Mesenchymal stem cell (in vitro differentiated cells and primary cell): ENCODE measurements at regions not wholly inside any gene's neighbourhood (a gene's known extent, or its start where the extent isn't known, plus 50 kb on each side); places are given as distances from the start of the nearest gene placed in this dataset.

Experiments
- DNase-seq: peaks from one replicate; pipeline ENCODE4 v3.0.0-alpha.2; 2013
- H2AFZ ChIP-seq: one replicate; pipeline ENCODE4 v1.6.1; 2013; ENCODE audit warnings: low read depth, mild to moderate bottlenecking, control low read depth, inconsistent platforms, low read length, moderate library complexity
- H2AK5ac ChIP-seq: 2 replicates; pipeline ENCODE4 v1.6.1; 2013; ENCODE audit warnings: low read length, moderate library complexity, mild to moderate bottlenecking, inconsistent platforms; ENCODE audit not compliant: severe bottlenecking
- H2BK120ac ChIP-seq: one replicate; pipeline ENCODE4 v1.6.1; 2013; ENCODE audit warnings: low read depth, mild to moderate bottlenecking, inconsistent platforms, low read length, moderate library complexity
- H2BK12ac ChIP-seq, 2 experiments: one replicate each; pipeline ENCODE4 v1.6.1; 2013; ENCODE audit warnings: inconsistent platforms in 2 of 2, low read length in 2 of 2, mild to moderate bottlenecking in 2 of 2, moderate library complexity in 2 of 2, control low read depth in 1 of 2
- H2BK15ac ChIP-seq: one replicate; pipeline ENCODE4 v1.6.1; 2013; ENCODE audit warnings: mild to moderate bottlenecking, low read depth, inconsistent platforms; ENCODE audit not compliant: poor library complexity, severe bottlenecking
- H2BK5ac ChIP-seq: 2 replicates; pipeline ENCODE4 v1.6.1; 2013; ENCODE audit warnings: low read depth, mild to moderate bottlenecking, low read length, control low read depth, inconsistent platforms; ENCODE audit not compliant: poor library complexity, severe bottlenecking
- H3K14ac ChIP-seq, 2 experiments: one replicate each; pipeline ENCODE4 v1.6.1; 2013; ENCODE audit warnings: inconsistent platforms in 2 of 2, low read length in 2 of 2, control low read depth in 1 of 2, mild to moderate bottlenecking in 1 of 2, moderate library complexity in 1 of 2
- H3K18ac ChIP-seq, 2 experiments: one replicate each; pipeline ENCODE4 v1.6.1; 2013; ENCODE audit warnings: inconsistent platforms in 2 of 2, low read length in 2 of 2, control low read depth in 1 of 2, low read depth in 1 of 2, mild to moderate bottlenecking in 1 of 2
- H3K23ac ChIP-seq, 2 experiments: one replicate each; pipeline ENCODE4 v1.6.1; 2013; ENCODE audit warnings: inconsistent platforms in 2 of 2, low read length in 2 of 2, mild to moderate bottlenecking in 2 of 2, moderate library complexity in 2 of 2, control low read depth in 1 of 2
- H3K27ac ChIP-seq: 2 replicates; pipeline ENCODE4 v1.5.1; 2013; ENCODE audit warnings: mild to moderate bottlenecking, moderate library complexity, low read length, control low read depth, inconsistent platforms; ENCODE audit not compliant: poor library complexity, severe bottlenecking
- H3K27me3 ChIP-seq, 2 experiments: 2 replicates each; pipeline versions ENCODE4 v1.6.1 to v1.7.0; 2013; ENCODE audit warnings: low read length in 2 of 2, mild to moderate bottlenecking in 2 of 2, moderate library complexity in 2 of 2, control low read depth in 1 of 2, inconsistent platforms in 1 of 2; ENCODE audit not compliant: control insufficient read depth in 1 of 2, insufficient read depth in 1 of 2
- H3K36me3 ChIP-seq, 2 experiments: 2 replicates each; pipeline versions ENCODE4 v1.6.1 to v1.7.0; 2013; ENCODE audit warnings: low read length in 2 of 2, control low read depth in 1 of 2, inconsistent platforms in 1 of 2, low read depth in 1 of 2, mild to moderate bottlenecking in 1 of 2; ENCODE audit not compliant: insufficient read depth in 2 of 2, control insufficient read depth in 1 of 2
- H3K4ac ChIP-seq, 2 experiments: one replicate each; pipeline ENCODE4 v1.6.1; 2013; ENCODE audit warnings: inconsistent platforms in 2 of 2, low read length in 2 of 2, mild to moderate bottlenecking in 2 of 2, moderate library complexity in 2 of 2, control low read depth in 1 of 2, low read depth in 1 of 2
- H3K4me1 ChIP-seq: 2 replicates; pipeline ENCODE4 v1.6.1; 2013; ENCODE audit warnings: low read depth, low read length, control low read depth; ENCODE audit not compliant: control insufficient read depth, insufficient read depth
- H3K4me2 ChIP-seq: 2 replicates; pipeline ENCODE4 v1.6.1; 2013; ENCODE audit warnings: low read length, mild to moderate bottlenecking, inconsistent platforms; ENCODE audit not compliant: poor library complexity, severe bottlenecking
- H3K4me3 ChIP-seq, 2 experiments: 2 replicates each; pipeline versions ENCODE4 v1.5.1 to v1.7.0; 2013; ENCODE audit warnings: low read length in 2 of 2, mild to moderate bottlenecking in 2 of 2, control low read depth in 1 of 2, low read depth in 1 of 2; ENCODE audit not compliant: insufficient read depth in 1 of 2
- H3K79me1 ChIP-seq: replicated peaks from 2 replicates; pipeline ENCODE4 v1.6.1; 2013; ENCODE audit warnings: mild to moderate bottlenecking, control low read depth, low read length, inconsistent platforms; ENCODE audit not compliant: poor library complexity, severe bottlenecking
- H3K9ac ChIP-seq: 2 replicates; pipeline ENCODE4 v1.7.0; 2013; ENCODE audit warnings: mild to moderate bottlenecking, low read length, moderate library complexity
- H3K9me3 ChIP-seq: 2 replicates; pipeline ENCODE4 v1.7.0; 2013; ENCODE audit warnings: mild to moderate bottlenecking, low read length; ENCODE audit not compliant: control insufficient read depth
- H4K8ac ChIP-seq: one replicate; pipeline ENCODE4 v1.6.1; 2013; ENCODE audit warnings: inconsistent platforms, mild to moderate bottlenecking, low read length, moderate library complexity
- H4K91ac ChIP-seq: one replicate; pipeline ENCODE4 v1.6.1; 2013; ENCODE audit warnings: mild to moderate bottlenecking, low read length, inconsistent platforms
- WGBS: methylation state at CpG from one replicate; pipeline ENCODE4 v1.1.7; 2013; ENCODE audit warnings: mixed read lengths; 5-methylcytosine and 5-hydroxymethylcytosine counted together

GRCh38 chr6:12381587-12381986 lies 91.4 kb downstream of the EDN1 start:
- H3K4ac ChIP-seq = no peak overlapping the region
- H3K14ac ChIP-seq = no peak overlapping the region
- H3K4me3 ChIP-seq = no peak overlapping the region
- H3K4me2 ChIP-seq = no peak overlapping the region
- no peaks in the 10 kb centered on the region for H3K36me3 ChIP-seq
- H2BK5ac ChIP-seq = no peak overlapping the region
- no peaks in the 10 kb centered on the region for H3K9me3 ChIP-seq
- no peak overlapping the region for H2BK12ac ChIP-seq
- H2AFZ ChIP-seq = no peak overlapping the region
- H3K9ac ChIP-seq = no peak overlapping the region
- H2BK15ac ChIP-seq = no peak overlapping the region
- H2BK120ac ChIP-seq = no peak overlapping the region
- no peaks in the 10 kb centered on the region for H3K79me1 ChIP-seq
- DNase-seq = no peak
- H4K8ac ChIP-seq = no peak overlapping the region
- peaks cover 0 to 3% of the 10 kb centered on the region in 2 experiments for H3K27me3 ChIP-seq
- H3K23ac ChIP-seq = no peak overlapping the region
- no peak overlapping the region for H4K91ac ChIP-seq
- H2AK5ac ChIP-seq = no peak overlapping the region
- H3K4me1 ChIP-seq = no peaks in the 10 kb centered on the region
- no peak overlapping the region for H3K27ac ChIP-seq
- H3K18ac ChIP-seq = no peak overlapping the region

GRCh38 chr6:12383448-12383847 lies 93.3 kb downstream of the EDN1 start:
- no peaks in the 10 kb centered on the region for H3K79me1 ChIP-seq
- H2BK15ac ChIP-seq = no peak overlapping the region
- no peaks in the 10 kb centered on the region for H3K9me3 ChIP-seq
- 91% methylated on average over 3 of the region's 3 CpGs for WGBS
- H3K9ac ChIP-seq = no peak overlapping the region
- no peak overlapping the region for H2BK5ac ChIP-seq
- H2AFZ ChIP-seq = no peak overlapping the region
- DNase-seq = no peak
- H3K4me3 ChIP-seq = no peak overlapping the region
- no peak overlapping the region for H2AK5ac ChIP-seq
- no peak overlapping the region for H3K14ac ChIP-seq
- H3K36me3 ChIP-seq = no peaks in the 10 kb centered on the region
- H3K27me3 ChIP-seq = peaks cover 0 to 3% of the 10 kb centered on the region in 2 experiments
- no peak overlapping the region for H2BK12ac ChIP-seq
- H3K18ac ChIP-seq = no peak overlapping the region
- H3K4ac ChIP-seq = no peak overlapping the region
- H3K4me2 ChIP-seq = no peak overlapping the region
- no peak overlapping the region for H2BK120ac ChIP-seq
- H3K4me1 ChIP-seq = no peaks in the 10 kb centered on the region
- H3K23ac ChIP-seq = no peak overlapping the region
- no peak overlapping the region for H4K91ac ChIP-seq
- H3K27ac ChIP-seq = no peak overlapping the region
- no peak overlapping the region for H4K8ac ChIP-seq

- H3K14ac ChIP-seq = no peak overlapping the region
- no peak overlapping the region for H2BK5ac ChIP-seq
- H3K36me3 ChIP-seq = no peaks in the 10 kb centered on the region
- H3K9ac ChIP-seq = no peak overlapping the region
- H2BK15ac ChIP-seq = no peak overlapping the region
- no peak overlapping the region for H3K18ac ChIP-seq
- no CpG with 5 or more reads among the region's 2 CpGs for WGBS
- no peaks in the 10 kb centered on the region for H3K79me1 ChIP-seq
- DNase-seq = no peak
- H2AK5ac ChIP-seq = no peak overlapping the region
- no peak overlapping the region for H3K4me3 ChIP-seq
- peaks cover 0 to 3% of the 10 kb centered on the region in 2 experiments for H3K27me3 ChIP-seq
- no peak overlapping the region for H2AFZ ChIP-seq
- H2BK120ac ChIP-seq = no peak overlapping the region
- no peak overlapping the region for H3K23ac ChIP-seq
- H3K4me1 ChIP-seq = no peaks in the 10 kb centered on the region
- no peak overlapping the region for H3K4me2 ChIP-seq
- no peak overlapping the region for H3K4ac ChIP-seq
- H3K9me3 ChIP-seq = no peaks in the 10 kb centered on the region
- no peak overlapping the region for H3K27ac ChIP-seq
- no peak overlapping the region for H4K8ac ChIP-seq
- H4K91ac ChIP-seq = no peak overlapping the region
- no peak overlapping the region for H2BK12ac ChIP-seq
Measured at GRCh38 chr6:12384357-12384912, 94.3 kb downstream of the EDN1 start.

GRCh38 chr6:12385316-12385715 lies 95.2 kb downstream of the EDN1 start:
- Histone ChIP-seq H3K27me3 (peaks cover 0 to 3% of the 10 kb centered on the region in 2 experiments), H3K23ac (no peak overlapping the region), H3K4me2 (no peak overlapping the region), H3K36me3 (no peaks in the 10 kb centered on the region), H2BK120ac (no peak overlapping the region), H2BK5ac (no peak overlapping the region), H3K79me1 (no peaks in the 10 kb centered on the region), H3K9me3 (no peaks in the 10 kb centered on the region), H4K8ac (no peak overlapping the region), H2BK15ac (no peak overlapping the region), H3K9ac (no peak overlapping the region), H3K18ac (no peak overlapping the region), H2AFZ (no peak overlapping the region), H3K4me1 (no peaks in the 10 kb centered on the region), H3K4ac (no peak overlapping the region), H3K27ac (no peak overlapping the region), H3K14ac (no peak overlapping the region), H4K91ac (no peak overlapping the region), H2BK12ac (no peak overlapping the region), H3K4me3 (no peak overlapping the region), H2AK5ac (no peak overlapping the region)
- WGBS = over 99% methylated on average over 2 of the region's 3 CpGs
- DNase-seq = no peak
